ENCODE measurements at regions not wholly inside any gene's neighbourhood (a gene's known extent, or its start where the extent isn't known, plus 50 kb on each side); places are given as distances from the start of the nearest gene placed in this dataset.

DNA sequence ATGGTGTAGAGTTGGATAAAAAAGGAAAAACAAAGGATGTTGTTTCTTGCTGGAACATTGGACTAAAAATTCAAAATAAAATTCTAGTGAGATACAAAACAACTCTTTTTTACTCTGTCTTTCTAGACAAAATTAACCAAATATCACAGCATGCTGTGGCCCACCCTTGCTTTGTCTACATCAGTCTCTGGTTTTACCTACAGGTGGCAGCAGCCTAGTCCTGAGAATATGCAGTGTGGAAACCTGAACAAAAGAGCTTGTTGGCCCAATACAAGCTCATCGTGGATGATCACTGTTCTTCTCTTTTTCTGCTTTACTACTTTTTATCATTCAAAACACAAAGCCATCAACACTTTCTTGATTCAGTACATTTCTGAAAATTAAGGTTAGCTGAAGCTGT lies 210.4 kb downstream of the CDH19 start:
- TF ChIP-seq, protein P1, sequence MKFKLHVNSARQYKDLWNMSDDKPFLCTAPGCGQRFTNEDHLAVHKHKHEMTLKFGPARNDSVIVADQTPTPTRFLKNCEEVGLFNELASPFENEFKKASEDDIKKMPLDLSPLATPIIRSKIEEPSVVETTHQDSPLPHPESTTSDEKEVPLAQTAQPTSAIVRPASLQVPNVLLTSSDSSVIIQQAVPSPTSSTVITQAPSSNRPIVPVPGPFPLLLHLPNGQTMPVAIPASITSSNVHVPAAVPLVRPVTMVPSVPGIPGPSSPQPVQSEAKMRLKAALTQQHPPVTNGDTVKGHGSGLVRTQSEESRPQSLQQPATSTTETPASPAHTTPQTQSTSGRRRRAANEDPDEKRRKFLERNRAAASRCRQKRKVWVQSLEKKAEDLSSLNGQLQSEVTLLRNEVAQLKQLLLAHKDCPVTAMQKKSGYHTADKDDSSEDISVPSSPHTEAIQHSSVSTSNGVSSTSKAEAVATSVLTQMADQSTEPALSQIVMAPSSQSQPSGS (CRISPR knock-in tag; IDR thresholded peaks at IDR 0.05; ENCODE audit: borderline replicate concordance, low read depth), result no peak
- no peak for TF ChIP-seq ATF1 (CRISPR knock-in tag; IDR thresholded peaks at IDR 0.05)

Measured in WTC11 (cell line).